Liver (tissue), 3 donors: ENCODE measurements at regions not wholly inside any gene's neighbourhood (a gene's known extent, or its start where the extent isn't known, plus 50 kb on each side); places are given as distances from the start of the nearest gene placed in this dataset.
"Not testable (repeated sequence)": the region's sequence is repeated elsewhere in the genome, so short reads cannot be mapped to it uniquely, and the experiment has no call there.

Experiments used
- CTCF ChIP-seq: fragments of 150-350 bp; IDR thresholded peaks from 2 replicates; pipeline ENCODE4 v1.5.1; 2017; ENCODE audit warnings: improper control_type of control experiment, low read depth, low read length; ENCODE audit not compliant: missing input control
- MAX ChIP-seq: IDR thresholded peaks from 2 replicates; pipeline ENCODE4 v1.6.1; 2016; ENCODE audit warnings: antibody characterized with exemption
- RXRA ChIP-seq, 2 donors: IDR thresholded peaks; 2 replicates each; pipeline ENCODE4 v1.6.1; 2017 to 2018; ENCODE audit warnings: antibody characterized with exemption in 2 of 2, mild to moderate bottlenecking in 1 of 2
- donor health status: healthy.
- donor health status: healthy.

GRCh38 chr6:51193163-51193562 lies 374.5 kb downstream of the TFAP2B start:
- TF ChIP-seq RXRA (IDR thresholded peaks at IDR 0.05); MAX; CTCF: not testable (repeated sequence)
